GM23338 (cell line): ENCODE measurements at regions not wholly inside any gene's neighbourhood (a gene's known extent, or its start where the extent isn't known, plus 50 kb on each side); places are given as distances from the start of the nearest gene placed in this dataset.

Experiments used
- ATAC-seq: fragments of 200-7000 bp; cut with Tn5 transposase; 3 replicates; pipeline ENCODE4 v1.9.1; 2020
- DNase-seq: peaks from one replicate; pipeline ENCODE4 v3.0.0-alpha.2; 2015; ENCODE audit warnings: low spot score
- H2AFZ ChIP-seq: fragments of 200-600 bp; sonication (generic); 2 replicates; pipeline ENCODE4 v1.8.0; 2016; ENCODE audit warnings: antibody characterized with exemption, mild to moderate bottlenecking, moderate library complexity
- H3F3A ChIP-seq: fragments of 200-600 bp; sonication (generic); replicated peaks from 2 replicates; pipeline ENCODE4 v1.8.0; 2017; ENCODE audit warnings: antibody characterized with exemption, mixed run types, low read depth
- H3K27ac ChIP-seq: fragments of 200-600 bp; sonication (generic); 2 replicates; pipeline ENCODE4 v1.6.1; 2016; ENCODE audit warnings: low read depth
- H3K27me3 ChIP-seq: fragments of 200-600 bp; sonication (generic); 2 replicates; pipeline ENCODE4 v1.8.0; 2016; ENCODE audit warnings: mild to moderate bottlenecking, mixed run types, moderate library complexity; ENCODE audit not compliant: insufficient read depth
- H3K36me3 ChIP-seq: fragments of 200-600 bp; sonication (generic); 2 replicates; pipeline ENCODE4 v1.8.0; 2016; ENCODE audit warnings: mild to moderate bottlenecking; ENCODE audit not compliant: insufficient read depth
- H3K4me1 ChIP-seq: fragments of 200-600 bp; sonication (generic); 2 replicates; pipeline ENCODE4 v1.8.0; 2016; ENCODE audit warnings: mild to moderate bottlenecking, moderate library complexity; ENCODE audit not compliant: insufficient read depth
- H3K4me2 ChIP-seq: fragments of 200-600 bp; sonication (generic); 2 replicates; pipeline ENCODE4 v1.7.1; 2017; ENCODE audit warnings: mixed run types
- H3K4me3 ChIP-seq: fragments of 200-600 bp; sonication (generic); 2 replicates; pipeline ENCODE4 v1.6.1; 2016; ENCODE audit warnings: mixed run types
- H3K79me2 ChIP-seq: fragments of 200-600 bp; sonication (generic); replicated peaks from 2 replicates; pipeline ENCODE4 v1.8.0; 2017; ENCODE audit warnings: mild to moderate bottlenecking; ENCODE audit not compliant: insufficient read depth
- H3K9me2 ChIP-seq: fragments of 200-600 bp; sonication (generic); 2 replicates; pipeline ENCODE4 v1.8.0; 2017; ENCODE audit not compliant: insufficient read depth
- H4K20me1 ChIP-seq: fragments of 200-600 bp; sonication (generic); replicated peaks from 2 replicates; pipeline ENCODE4 v1.8.0; 2017; ENCODE audit warnings: mild to moderate bottlenecking; ENCODE audit not compliant: insufficient read depth
- H3K27ac Mint-ChIP-seq: 2 replicates; pipeline ENCODE4 v1.8.0; 2020; ENCODE audit warnings: inconsistent platforms, mild to moderate bottlenecking, moderate library complexity, mixed read lengths
- H3K27me3 Mint-ChIP-seq: 3 replicates; pipeline ENCODE4 v1.8.0; 2022; ENCODE audit warnings: low read depth, mild to moderate bottlenecking, moderate library complexity, mixed read lengths, inconsistent platforms; ENCODE audit not compliant: insufficient read depth, poor library complexity
- H3K36me3 Mint-ChIP-seq: 3 replicates; pipeline ENCODE4 v1.8.0; 2021; ENCODE audit warnings: low read depth, mild to moderate bottlenecking, inconsistent platforms, moderate library complexity, mixed read lengths
- H3K4me1 Mint-ChIP-seq: 3 replicates; pipeline ENCODE4 v1.8.0; 2020; ENCODE audit warnings: mild to moderate bottlenecking, inconsistent platforms, mixed read lengths
- H3K4me3 Mint-ChIP-seq: 3 replicates; pipeline ENCODE4 v1.8.0; 2021; ENCODE audit warnings: moderate library complexity, mild to moderate bottlenecking, inconsistent platforms, mixed read lengths
- H3K9me3 Mint-ChIP-seq: 3 replicates; pipeline ENCODE4 v1.8.0; 2020; ENCODE audit warnings: moderate library complexity, mild to moderate bottlenecking, inconsistent platforms, mixed read lengths
- CREB1 ChIP-seq: fragments of 250-450 bp; sonication (Bioruptor Pico); IDR thresholded peaks from 2 replicates; pipeline ENCODE4 v1.5.0; 2020; ENCODE audit warnings: low read depth, mild to moderate bottlenecking, moderate library complexity
- CTCF ChIP-seq, 2 experiments: fragments of 200-600 bp in 1 of 2; sonication (generic) in 1 of 2; conservative IDR thresholded peaks; 2 replicates each; pipeline versions ENCODE4 v1.5.1 to v1.6.1; 2016 to 2017; ENCODE audit warnings: antibody characterized with exemption in 2 of 2, low read depth in 2 of 2, mild to moderate bottlenecking in 2 of 2, moderate library complexity in 1 of 2
- ETS1 ChIP-seq: IDR thresholded peaks from 2 replicates; pipeline ENCODE4 v1.6.1; 2016; ENCODE audit warnings: antibody characterized with exemption
- EZH2 ChIP-seq: fragments of 200-600 bp; sonication (generic); IDR thresholded peaks from one replicate; pipeline ENCODE4 v1.8.0; 2017; ENCODE audit warnings: antibody characterized with exemption, mild to moderate bottlenecking, low read depth; ENCODE audit not compliant: unreplicated experiment
- JUNB ChIP-seq: IDR thresholded peaks from one replicate; pipeline ENCODE4 v1.6.1; 2016; ENCODE audit warnings: antibody characterized with exemption; ENCODE audit not compliant: unreplicated experiment
- NANOG ChIP-seq: IDR thresholded peaks from 2 replicates; pipeline ENCODE4 v1.6.1; 2016; ENCODE audit warnings: antibody characterized with exemption, borderline replicate concordance
- POLR2AphosphoS5 ChIP-seq: IDR thresholded peaks from 2 replicates; pipeline ENCODE4 v1.6.1; 2016; ENCODE audit warnings: antibody characterized with exemption, low read depth
- REST ChIP-seq: IDR thresholded peaks from one replicate; pipeline ENCODE4 v1.6.1; 2018; ENCODE audit warnings: antibody characterized with exemption; ENCODE audit not compliant: unreplicated experiment
- STAT1 ChIP-seq: IDR thresholded peaks from one replicate; pipeline ENCODE4 v1.6.1; 2016; ENCODE audit warnings: antibody characterized with exemption; ENCODE audit not compliant: unreplicated experiment
- ZNF114 ChIP-seq: fragments of 250-450 bp; sonication (Bioruptor Pico); IDR thresholded peaks from 2 replicates; pipeline ENCODE4 v1.5.0; 2020; ENCODE audit warnings: mild to moderate bottlenecking, moderate library complexity

- no peak for TF ChIP-seq REST
- no peak for TF ChIP-seq CTCF (conservative IDR thresholded peaks at IDR 0.05; ENCODE audit: low read depth in 2 of 2)
- TF ChIP-seq JUNB = no peak
- no peak for TF ChIP-seq STAT1
These were observed 996.7 kb upstream of the TMPRSS15 start (continued) for GRCh38 chr21:19400223-19400770.

GRCh38 chr21:19402870-19403269 is 999.3 kb upstream of the TMPRSS15 start:
- H3K9me2 ChIP-seq = no peaks in the 10 kb centered on the region
- H3K27me3 ChIP-seq = no peaks in the 10 kb centered on the region
- no peak overlapping the region for H3K4me2 ChIP-seq
- H3K4me3 ChIP-seq = no peak overlapping the region
- Mint-ChIP-seq H3K4me3 (no peak overlapping the region), H3K4me1 (no peaks in the 10 kb centered on the region), H3K9me3 (no peaks in the 10 kb centered on the region), H3K27me3 (no peaks in the 10 kb centered on the region), H3K27ac (no peak overlapping the region), H3K36me3 (no peaks in the 10 kb centered on the region)
- DNase-seq (no peak), ATAC-seq (no peak)
- H2AFZ ChIP-seq = no peak overlapping the region
- no peak overlapping the region for H3K27ac ChIP-seq
- no peaks in the 10 kb centered on the region for H3K4me1 ChIP-seq
- no peaks in the 10 kb centered on the region for H4K20me1 ChIP-seq
- H3F3A ChIP-seq = no peaks in the 10 kb centered on the region
- no peaks in the 10 kb centered on the region for H3K36me3 ChIP-seq
- TF ChIP-seq STAT1 (no peak), POLR2AphosphoS5 (no peak), ZNF114 (CRISPR knock-in tag) (no peak), CREB1 (no peak), EZH2 (no peak), REST (no peak), NANOG (no peak), ETS1 (no peak)
- H3K79me2 ChIP-seq = no peaks in the 10 kb centered on the region
